GM23338 (cell line): ENCODE measurements at regions not wholly inside any gene's neighbourhood (a gene's known extent, or its start where the extent isn't known, plus 50 kb on each side); places are given as distances from the start of the nearest gene placed in this dataset.

Source experiments
- ATAC-seq: fragments of 200-7000 bp; cut with Tn5 transposase; 3 replicates; pipeline ENCODE4 v1.9.1; 2020
- DNase-seq: peaks from one replicate; pipeline ENCODE4 v3.0.0-alpha.2; 2015; ENCODE audit warnings: low spot score
- H2AFZ ChIP-seq: fragments of 200-600 bp; sonication (generic); 2 replicates; pipeline ENCODE4 v1.8.0; 2016; ENCODE audit warnings: antibody characterized with exemption, mild to moderate bottlenecking, moderate library complexity
- H3F3A ChIP-seq: fragments of 200-600 bp; sonication (generic); replicated peaks from 2 replicates; pipeline ENCODE4 v1.8.0; 2017; ENCODE audit warnings: antibody characterized with exemption, mixed run types, low read depth
- H3K27ac ChIP-seq: fragments of 200-600 bp; sonication (generic); 2 replicates; pipeline ENCODE4 v1.6.1; 2016; ENCODE audit warnings: low read depth
- H3K27me3 ChIP-seq: fragments of 200-600 bp; sonication (generic); 2 replicates; pipeline ENCODE4 v1.8.0; 2016; ENCODE audit warnings: mild to moderate bottlenecking, mixed run types, moderate library complexity; ENCODE audit not compliant: insufficient read depth
- H3K36me3 ChIP-seq: fragments of 200-600 bp; sonication (generic); 2 replicates; pipeline ENCODE4 v1.8.0; 2016; ENCODE audit warnings: mild to moderate bottlenecking; ENCODE audit not compliant: insufficient read depth
- H3K4me1 ChIP-seq: fragments of 200-600 bp; sonication (generic); 2 replicates; pipeline ENCODE4 v1.8.0; 2016; ENCODE audit warnings: mild to moderate bottlenecking, moderate library complexity; ENCODE audit not compliant: insufficient read depth
- H3K4me2 ChIP-seq: fragments of 200-600 bp; sonication (generic); 2 replicates; pipeline ENCODE4 v1.7.1; 2017; ENCODE audit warnings: mixed run types
- H3K4me3 ChIP-seq: fragments of 200-600 bp; sonication (generic); 2 replicates; pipeline ENCODE4 v1.6.1; 2016; ENCODE audit warnings: mixed run types
- H3K79me2 ChIP-seq: fragments of 200-600 bp; sonication (generic); replicated peaks from 2 replicates; pipeline ENCODE4 v1.8.0; 2017; ENCODE audit warnings: mild to moderate bottlenecking; ENCODE audit not compliant: insufficient read depth
- H3K9me2 ChIP-seq: fragments of 200-600 bp; sonication (generic); 2 replicates; pipeline ENCODE4 v1.8.0; 2017; ENCODE audit not compliant: insufficient read depth
- H4K20me1 ChIP-seq: fragments of 200-600 bp; sonication (generic); replicated peaks from 2 replicates; pipeline ENCODE4 v1.8.0; 2017; ENCODE audit warnings: mild to moderate bottlenecking; ENCODE audit not compliant: insufficient read depth
- H3K27ac Mint-ChIP-seq: 2 replicates; pipeline ENCODE4 v1.8.0; 2020; ENCODE audit warnings: inconsistent platforms, mild to moderate bottlenecking, moderate library complexity, mixed read lengths
- H3K27me3 Mint-ChIP-seq: 3 replicates; pipeline ENCODE4 v1.8.0; 2022; ENCODE audit warnings: low read depth, mild to moderate bottlenecking, moderate library complexity, mixed read lengths, inconsistent platforms; ENCODE audit not compliant: insufficient read depth, poor library complexity
- H3K36me3 Mint-ChIP-seq: 3 replicates; pipeline ENCODE4 v1.8.0; 2021; ENCODE audit warnings: low read depth, mild to moderate bottlenecking, inconsistent platforms, moderate library complexity, mixed read lengths
- H3K4me1 Mint-ChIP-seq: 3 replicates; pipeline ENCODE4 v1.8.0; 2020; ENCODE audit warnings: mild to moderate bottlenecking, inconsistent platforms, mixed read lengths
- H3K4me3 Mint-ChIP-seq: 3 replicates; pipeline ENCODE4 v1.8.0; 2021; ENCODE audit warnings: moderate library complexity, mild to moderate bottlenecking, inconsistent platforms, mixed read lengths
- H3K9me3 Mint-ChIP-seq: 3 replicates; pipeline ENCODE4 v1.8.0; 2020; ENCODE audit warnings: moderate library complexity, mild to moderate bottlenecking, inconsistent platforms, mixed read lengths
- CREB1 ChIP-seq: fragments of 250-450 bp; sonication (Bioruptor Pico); IDR thresholded peaks from 2 replicates; pipeline ENCODE4 v1.5.0; 2020; ENCODE audit warnings: low read depth, mild to moderate bottlenecking, moderate library complexity
- CTCF ChIP-seq, 2 experiments: fragments of 200-600 bp in 1 of 2; sonication (generic) in 1 of 2; conservative IDR thresholded peaks; 2 replicates each; pipeline versions ENCODE4 v1.5.1 to v1.6.1; 2016 to 2017; ENCODE audit warnings: antibody characterized with exemption in 2 of 2, low read depth in 2 of 2, mild to moderate bottlenecking in 2 of 2, moderate library complexity in 1 of 2
- ETS1 ChIP-seq: IDR thresholded peaks from 2 replicates; pipeline ENCODE4 v1.6.1; 2016; ENCODE audit warnings: antibody characterized with exemption
- EZH2 ChIP-seq: fragments of 200-600 bp; sonication (generic); IDR thresholded peaks from one replicate; pipeline ENCODE4 v1.8.0; 2017; ENCODE audit warnings: antibody characterized with exemption, mild to moderate bottlenecking, low read depth; ENCODE audit not compliant: unreplicated experiment
- EZH2phosphoT487 ChIP-seq: fragments of 200-600 bp; sonication (generic); IDR thresholded peaks from one replicate; pipeline ENCODE4 v1.8.1; 2018; ENCODE audit warnings: antibody characterized with exemption; ENCODE audit not compliant: unreplicated experiment
- JUNB ChIP-seq: IDR thresholded peaks from one replicate; pipeline ENCODE4 v1.6.1; 2016; ENCODE audit warnings: antibody characterized with exemption; ENCODE audit not compliant: unreplicated experiment
- NANOG ChIP-seq: IDR thresholded peaks from 2 replicates; pipeline ENCODE4 v1.6.1; 2016; ENCODE audit warnings: antibody characterized with exemption, borderline replicate concordance
- POLR2AphosphoS5 ChIP-seq: IDR thresholded peaks from 2 replicates; pipeline ENCODE4 v1.6.1; 2016; ENCODE audit warnings: antibody characterized with exemption, low read depth
- REST ChIP-seq: IDR thresholded peaks from one replicate; pipeline ENCODE4 v1.6.1; 2018; ENCODE audit warnings: antibody characterized with exemption; ENCODE audit not compliant: unreplicated experiment
- STAT1 ChIP-seq: IDR thresholded peaks from one replicate; pipeline ENCODE4 v1.6.1; 2016; ENCODE audit warnings: antibody characterized with exemption; ENCODE audit not compliant: unreplicated experiment
- ZNF114 ChIP-seq: fragments of 250-450 bp; sonication (Bioruptor Pico); IDR thresholded peaks from 2 replicates; pipeline ENCODE4 v1.5.0; 2020; ENCODE audit warnings: mild to moderate bottlenecking, moderate library complexity
- ZNF331 ChIP-seq: fragments of 250-450 bp; sonication (Bioruptor Pico); IDR thresholded peaks from 2 replicates; pipeline ENCODE4 v1.5.0; 2020; ENCODE audit warnings: low read depth, mild to moderate bottlenecking, moderate library complexity
- ZNF462 ChIP-seq: fragments of 250-450 bp; sonication (Bioruptor Pico); IDR thresholded peaks from 2 replicates; pipeline ENCODE4 v1.5.0; 2020; ENCODE audit warnings: mild to moderate bottlenecking, moderate library complexity

GRCh38 chr5:152995214-152995725, 495.2 kb upstream of the GRIA1 start:
- Histone ChIP-seq H3K4me1 (peaks cover 28% of the 10 kb centered on the region), H3K4me3 (no peak overlapping the region), H4K20me1 (no peaks in the 10 kb centered on the region), H3F3A (no peaks in the 10 kb centered on the region), H2AFZ (no peak overlapping the region), H3K27ac (no peak overlapping the region), H3K4me2 (no peak overlapping the region), H3K36me3 (no peaks in the 10 kb centered on the region), H3K27me3 (no peaks in the 10 kb centered on the region), H3K9me2 (peaks cover 14% of the 10 kb centered on the region), H3K79me2 (no peaks in the 10 kb centered on the region)
- ATAC-seq (peak; percentile 59), DNase-seq (no peak)
- Mint-ChIP-seq H3K4me1 (peaks cover 21% of the 10 kb centered on the region), H3K9me3 (peaks cover 12% of the 10 kb centered on the region), H3K27ac (no peak overlapping the region; the same call in 1 of the 2 replicates), H3K4me3 (no peak overlapping the region), H3K27me3 (peaks cover 2% of the 10 kb centered on the region), H3K36me3 (peaks cover 7% of the 10 kb centered on the region; the same call in 2 of the 3 replicates)
- TF ChIP-seq CTCF (conservative IDR thresholded peaks at IDR 0.05; ENCODE audit: low read depth in 2 of 2) (no peak), ZNF114 (CRISPR knock-in tag) (no peak), POLR2AphosphoS5 (no peak), NANOG (no peak), ETS1 (no peak), CREB1 (CRISPR knock-in tag) (no peak), EZH2 (no peak), STAT1 (no peak), ZNF462 (CRISPR knock-in tag) (no peak), EZH2phosphoT487 (no peak), REST (no peak), ZNF331 (CRISPR knock-in tag) (no peak), JUNB (no peak)
